Right lung (tissue), 2 donors: ENCODE measurements at regions not wholly inside any gene's neighbourhood (a gene's known extent, or its start where the extent isn't known, plus 50 kb on each side); places are given as distances from the start of the nearest gene placed in this dataset.

ENCODE experiments used
- DNase-seq, 2 donors: peaks; one replicate each; pipeline ENCODE4 v3.0.0-alpha.2; 2013

GRCh38 chr7:3233301-3233700, 67.8 kb upstream of the SDK1 start:
- DNase-seq: no peak

GRCh38 chr7:3234051-3234450, 67.0 kb upstream of the SDK1 start:
- no peak for DNase-seq

- no peak for DNase-seq
Measured at GRCh38 chr7:3234851-3235250, 66.2 kb upstream of the SDK1 start.

- DNase-seq: no peak
Measured at GRCh38 chr7:3235322-3235721, 65.7 kb upstream of the SDK1 start.

GRCh38 chr7:3236268-3236667, 64.8 kb upstream of the SDK1 start:
- DNase-seq: no peak

- no peak for DNase-seq
Measured at GRCh38 chr7:3238525-3239210, 62.4 kb upstream of the SDK1 start.

- DNase-seq: no peak
Measured at GRCh38 chr7:3239291-3239691, 61.8 kb upstream of the SDK1 start.

GRCh38 chr7:3240826-3241430, 60.1 kb upstream of the SDK1 start:
- no peak for DNase-seq

- DNase-seq: no peak
Measured at GRCh38 chr7:3241686-3242258, 59.3 kb upstream of the SDK1 start.

- no peak for DNase-seq
Measured at GRCh38 chr7:3242398-3242972, 58.6 kb upstream of the SDK1 start.

GRCh38 chr7:3243256-3243655, 57.8 kb upstream of the SDK1 start:
- DNase-seq: no peak

GRCh38 chr7:3243680-3244079, 57.4 kb upstream of the SDK1 start:
- DNase-seq: no peak

GRCh38 chr7:3244241-3244814, 56.7 kb upstream of the SDK1 start:
- DNase-seq: no peak

- no peak for DNase-seq
Measured at GRCh38 chr7:3245077-3245476, 56.0 kb upstream of the SDK1 start.

GRCh38 chr7:3245721-3246120, 55.3 kb upstream of the SDK1 start:
- DNase-seq: no peak

GRCh38 chr7:3246127-3246526, 54.9 kb upstream of the SDK1 start:
- no peak for DNase-seq

GRCh38 chr7:3246651-3247050, 54.4 kb upstream of the SDK1 start:
- no peak for DNase-seq

- DNase-seq: no peak
Measured at GRCh38 chr7:3250725-3251124, 50.3 kb upstream of the SDK1 start.
